Hematopoietic multipotent progenitor cell treated with erythropoietin and hydrocortisone succinate and interleukin-3 and kit ligand, for 15 days (in vitro differentiated cells): ENCODE measurements at regions not wholly inside any gene's neighbourhood (a gene's known extent, or its start where the extent isn't known, plus 50 kb on each side); places are given as distances from the start of the nearest gene placed in this dataset.
"Not testable (repeated sequence)": the region's sequence is repeated elsewhere in the genome, so short reads cannot be mapped to it uniquely, and the experiment has no call there.

ENCODE experiments used
- DNase-seq: peaks from one replicate; pipeline ENCODE4 v3.0.0-alpha.2; 2015; ENCODE audit warnings: low spot score

DNA sequence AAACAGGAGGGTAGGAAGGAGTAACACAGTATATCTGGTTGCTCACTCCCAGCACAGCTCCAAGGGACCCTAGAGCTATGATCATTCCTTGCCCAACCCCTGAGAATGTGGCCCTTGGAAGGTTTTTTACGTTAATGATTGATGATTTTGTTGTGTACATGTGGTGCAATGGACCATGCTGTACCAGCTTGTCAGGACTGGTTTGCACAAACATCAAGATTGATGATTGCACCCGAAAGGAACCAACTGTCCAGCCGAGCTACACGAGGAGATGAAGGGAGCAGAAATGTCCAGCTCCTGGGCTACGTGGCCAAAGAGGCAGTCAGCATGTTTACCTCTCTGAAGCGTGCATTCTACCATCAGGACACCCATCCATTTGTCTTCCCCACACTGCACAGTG, 83.2 kb upstream of the USP9X start:
- DNase-seq: no peak

DNA sequence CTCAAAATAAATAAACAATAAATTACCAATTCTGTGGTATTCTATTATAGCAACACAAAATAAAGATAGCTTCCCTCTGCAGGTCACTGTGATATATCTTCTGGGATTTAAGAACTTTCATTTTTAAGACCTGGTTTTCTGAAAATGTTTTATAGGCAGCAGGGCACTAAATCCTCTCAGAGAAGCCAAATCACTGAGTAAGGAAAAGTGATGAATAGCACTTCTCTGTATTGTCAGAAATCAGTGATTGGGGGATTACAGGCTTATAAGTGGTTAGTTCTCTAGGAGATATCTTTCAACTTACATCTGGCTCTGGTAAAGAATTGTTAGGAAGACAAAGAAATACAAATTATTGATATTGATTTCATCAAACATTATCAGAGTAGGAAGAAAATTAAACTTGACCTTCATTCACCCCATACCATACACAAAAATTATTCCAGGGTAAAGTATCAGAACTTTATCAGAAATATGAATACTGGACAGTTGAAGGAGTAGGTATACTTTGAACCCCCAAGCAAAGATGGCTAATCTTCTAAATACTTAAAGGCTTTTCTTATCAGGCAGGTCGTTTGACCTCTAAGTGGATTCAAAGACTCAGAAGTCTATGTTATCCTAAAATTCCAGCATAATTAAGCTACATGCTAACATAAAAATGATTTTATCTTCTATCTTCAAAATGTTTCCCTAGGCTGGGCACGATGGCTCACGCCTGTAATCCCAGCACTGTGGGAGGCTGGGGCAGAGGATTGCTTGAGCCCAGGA, 81.6 kb upstream of the USP9X start:
- DNase-seq: no peak

DNA sequence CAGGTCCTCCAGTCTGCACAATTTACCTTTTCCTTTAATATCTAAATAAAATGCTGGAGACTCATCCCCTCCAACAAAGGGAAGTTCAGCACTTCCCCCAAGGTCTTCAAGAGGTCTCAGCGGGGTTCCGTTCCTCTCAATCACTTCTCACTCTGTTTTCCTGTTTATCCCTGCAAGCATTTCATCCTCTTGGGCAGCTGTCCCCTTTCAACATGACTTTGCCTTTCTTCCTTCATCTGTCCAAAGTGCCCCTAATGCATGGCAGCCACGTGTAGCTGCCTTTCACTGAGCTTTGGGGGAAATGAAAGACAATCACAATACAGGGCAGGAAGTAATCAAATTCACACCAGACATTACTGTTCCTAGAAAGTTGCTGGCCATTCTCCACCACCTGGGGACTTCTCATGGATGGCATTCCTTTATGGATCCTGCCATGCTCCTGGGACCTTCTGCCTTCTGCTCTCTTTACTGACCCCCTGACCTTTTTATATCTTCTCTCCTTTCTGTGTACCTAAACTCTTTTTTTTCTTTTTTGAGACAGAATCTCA, 79.7 kb upstream of the USP9X start:
- DNase-seq: no peak

DNA sequence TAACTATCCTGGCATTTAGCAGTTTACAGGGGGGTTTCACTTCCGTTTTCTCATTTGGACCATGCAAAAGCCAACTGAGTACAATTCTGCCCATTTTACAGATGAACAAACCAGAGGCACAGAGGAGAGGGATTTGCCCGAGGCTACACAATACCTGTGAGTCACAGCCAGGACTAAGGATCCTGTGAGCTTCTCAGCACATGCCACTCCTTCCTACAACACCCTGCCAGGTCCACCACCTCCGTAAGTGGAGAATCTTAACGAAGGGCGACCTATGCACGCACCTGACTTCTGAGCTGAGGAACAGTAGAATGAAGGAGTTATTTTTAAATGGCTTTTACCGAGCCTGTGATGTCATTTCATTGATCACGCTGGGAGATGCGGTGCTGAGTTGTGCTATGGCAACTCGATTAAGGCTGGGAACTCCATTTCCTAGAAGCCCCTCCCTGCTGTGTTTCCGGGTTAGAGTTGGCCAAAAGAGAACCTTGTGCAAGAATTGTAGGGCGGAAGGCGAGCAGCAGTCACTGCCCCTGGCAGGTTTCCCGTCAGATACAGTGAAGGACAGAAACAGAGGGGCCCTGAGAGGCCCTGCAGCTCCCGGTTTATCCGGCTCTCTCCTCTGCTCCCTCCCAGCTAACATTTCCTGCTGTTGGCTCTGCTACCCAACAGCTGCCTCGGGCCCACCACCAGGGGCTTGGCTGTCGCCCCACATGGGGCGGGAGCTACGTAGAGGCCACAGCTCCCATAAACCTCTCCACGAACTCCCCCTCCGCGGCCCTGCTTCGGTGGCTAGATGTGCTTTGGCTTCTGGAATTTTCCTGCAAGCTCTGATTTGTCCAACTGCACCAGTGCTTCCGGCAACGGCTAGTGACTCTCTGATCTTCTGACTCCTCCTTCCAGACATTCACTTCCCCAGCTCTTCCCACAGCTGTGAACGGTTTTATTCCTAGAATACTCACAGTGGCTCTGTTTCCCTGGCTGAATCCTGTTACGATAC, 75.1 kb upstream of the USP9X start:
- peak; percentile 93 for DNase-seq

DNA sequence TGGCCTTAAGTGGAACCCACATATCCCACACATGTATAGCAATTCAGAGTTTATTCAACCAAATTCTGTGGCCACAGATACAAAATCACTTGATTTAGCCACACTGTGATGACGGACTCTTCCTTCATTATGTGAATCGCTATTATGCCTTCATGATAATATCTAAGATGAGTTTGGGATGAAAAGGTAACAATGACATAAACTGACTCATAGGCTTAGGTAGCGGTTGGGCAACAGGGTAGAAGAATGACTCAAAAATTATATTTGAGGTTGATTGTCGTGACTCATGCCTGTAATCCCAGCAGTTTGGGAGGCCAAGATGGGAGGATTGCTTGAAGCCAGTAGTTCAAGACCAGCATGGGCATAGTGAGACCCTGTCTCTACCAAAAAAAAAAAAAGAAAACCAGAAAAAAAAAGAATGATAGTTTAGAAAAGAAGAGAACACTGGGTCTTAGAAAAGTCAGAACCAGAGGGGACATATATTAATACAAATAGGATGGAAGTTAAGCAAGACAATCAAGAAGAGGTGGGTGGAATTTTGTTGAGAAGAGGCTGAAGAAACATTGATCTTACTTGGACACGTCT, 70.4 kb upstream of the USP9X start:
- no peak for DNase-seq

DNA sequence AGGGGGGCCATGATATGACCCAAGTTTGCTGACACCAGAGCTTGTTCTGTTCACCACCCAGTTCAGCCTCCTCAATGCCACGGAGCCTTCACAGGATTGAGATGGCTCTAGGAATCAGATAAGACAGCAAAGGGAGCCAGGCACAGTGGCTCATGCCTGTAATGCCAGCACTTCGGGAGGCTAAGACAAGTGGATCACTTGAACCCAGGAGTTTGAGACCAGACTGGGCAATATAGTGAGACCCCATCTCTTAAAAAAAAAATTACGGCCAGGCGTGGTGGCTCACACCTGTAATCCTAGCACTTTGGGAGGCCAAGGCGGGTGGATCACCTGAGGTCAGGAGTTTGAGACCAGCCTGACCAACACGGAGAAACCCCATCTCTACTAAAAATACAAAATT, 67.5 kb upstream of the USP9X start:
- DNase-seq: not testable (repeated sequence)

DNA sequence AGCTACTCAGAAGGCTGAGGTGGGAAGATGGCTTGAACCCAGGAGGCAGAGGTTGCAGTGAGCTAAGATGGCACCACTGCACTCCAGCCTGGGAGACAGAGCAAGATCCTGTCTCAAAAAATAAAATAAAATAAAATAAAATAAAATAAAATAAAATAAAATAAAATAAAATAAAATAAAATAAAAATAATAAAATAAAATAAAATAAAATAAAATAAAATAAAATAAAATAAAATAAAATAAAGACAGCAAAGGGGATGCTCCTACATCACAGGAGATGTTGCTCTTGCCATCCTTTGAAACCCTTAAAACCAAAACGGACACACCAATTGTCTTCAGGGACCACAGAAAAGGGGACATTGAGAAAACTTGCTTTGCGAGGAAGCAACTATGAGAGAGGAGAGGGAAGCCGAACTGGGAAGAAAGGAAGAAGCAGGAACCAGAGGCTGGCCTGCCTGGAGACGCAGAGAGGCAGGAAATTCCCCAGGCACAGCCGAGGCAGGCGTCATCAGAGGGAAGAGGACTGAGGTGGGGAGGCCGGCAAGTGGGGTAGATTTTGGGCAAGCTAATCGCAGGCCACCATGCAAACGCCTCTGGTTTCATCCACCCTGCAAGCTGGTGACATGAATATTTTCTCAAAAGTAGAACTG, 66.7 kb upstream of the USP9X start:
- not testable (repeated sequence) for DNase-seq

DNA sequence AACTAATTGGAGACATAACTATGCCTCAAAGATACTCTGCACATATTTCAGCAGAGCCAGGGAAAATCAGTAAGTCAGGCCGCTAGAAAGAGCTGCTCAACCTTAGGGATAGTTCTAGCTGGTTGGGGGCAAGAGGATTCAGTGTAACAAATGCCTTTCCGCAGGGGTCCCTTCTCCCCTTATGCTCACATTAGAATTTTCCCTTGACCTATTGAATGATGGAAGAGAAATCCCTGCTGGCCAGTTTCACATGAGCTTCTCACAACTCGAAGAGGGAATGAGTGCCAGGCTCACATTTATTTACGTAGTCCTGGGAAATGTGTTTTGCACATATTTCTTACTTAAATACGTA, 66.2 kb upstream of the USP9X start:
- no peak for DNase-seq

DNA sequence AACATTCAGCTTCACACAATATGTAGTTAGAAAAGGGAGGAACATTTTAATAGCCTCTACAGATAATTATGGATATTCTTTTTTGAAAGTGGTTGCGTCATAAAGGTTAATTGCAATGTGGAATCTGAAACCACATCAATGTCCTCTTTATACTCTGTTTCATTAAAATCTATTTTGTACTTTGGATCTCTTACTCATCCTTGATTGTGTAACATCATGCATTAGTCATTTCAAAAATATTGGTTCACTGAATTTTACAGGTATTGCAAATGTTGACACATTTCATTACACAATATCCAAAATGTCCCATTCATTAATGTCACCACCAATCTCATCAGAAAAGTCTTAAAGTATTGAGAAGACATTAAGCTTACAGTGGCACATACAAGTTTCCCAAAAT, 62.7 kb upstream of the USP9X start:
- DNase-seq: no peak

DNA sequence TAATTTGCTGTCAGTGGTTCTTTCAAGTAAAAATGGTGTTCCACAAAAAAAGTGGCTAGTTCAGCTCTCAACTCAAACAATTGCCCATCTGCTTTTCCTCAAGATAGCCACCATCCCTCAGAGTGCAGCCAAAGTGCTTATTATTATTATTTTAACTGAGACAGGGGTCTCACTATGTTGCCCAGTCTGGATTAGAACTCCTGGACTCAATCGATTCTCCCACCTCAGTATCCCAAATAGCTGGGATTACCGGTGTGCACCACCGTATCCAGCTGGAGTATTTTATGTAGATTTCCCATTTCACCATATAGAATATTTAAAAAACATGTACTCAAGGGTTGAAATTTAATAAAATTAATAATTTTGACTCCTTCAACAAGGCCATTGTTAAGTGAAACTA, 62.1 kb upstream of the USP9X start:
- DNase-seq: no peak

DNA sequence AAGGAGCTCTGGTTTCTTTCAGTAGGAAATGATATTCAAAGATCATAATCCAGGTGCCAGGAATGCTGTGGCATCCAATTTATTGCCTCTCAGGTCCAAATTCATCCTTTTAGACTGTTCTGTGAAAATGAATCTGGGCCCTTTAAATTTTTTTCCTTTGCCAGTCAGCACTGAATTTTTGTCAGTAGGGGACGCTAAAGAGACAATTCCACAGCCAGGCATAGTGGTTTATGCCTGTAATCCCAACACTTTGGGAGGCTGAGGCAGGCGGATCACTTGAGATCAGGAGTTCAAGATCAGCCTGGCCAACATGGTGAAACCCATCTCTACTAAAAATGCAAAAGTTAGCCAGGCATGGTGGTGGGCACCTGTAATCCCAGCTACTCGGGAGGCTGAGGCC, 60.9 kb upstream of the USP9X start:
- DNase-seq: peak; percentile 23

DNA sequence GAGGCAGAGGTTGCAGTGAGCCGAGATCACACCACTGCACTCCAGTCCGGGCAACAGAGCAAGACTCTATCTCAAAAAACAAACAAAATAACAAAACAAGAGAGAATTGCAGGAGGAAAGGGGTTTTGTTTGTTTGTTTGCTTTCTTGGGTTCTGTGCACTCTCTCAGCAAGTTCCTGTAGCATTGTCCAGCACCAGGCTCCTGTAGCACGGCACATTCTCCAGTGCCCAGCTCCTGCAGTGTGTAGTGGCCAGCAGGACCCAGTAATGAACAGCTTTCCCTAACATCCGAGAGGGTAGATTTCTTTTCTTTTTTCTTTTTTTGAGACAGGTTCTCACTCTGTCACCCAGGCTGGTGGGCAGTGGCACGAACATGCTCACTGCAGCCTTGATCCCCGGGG, 60.5 kb upstream of the USP9X start:
- DNase-seq: no peak

DNA sequence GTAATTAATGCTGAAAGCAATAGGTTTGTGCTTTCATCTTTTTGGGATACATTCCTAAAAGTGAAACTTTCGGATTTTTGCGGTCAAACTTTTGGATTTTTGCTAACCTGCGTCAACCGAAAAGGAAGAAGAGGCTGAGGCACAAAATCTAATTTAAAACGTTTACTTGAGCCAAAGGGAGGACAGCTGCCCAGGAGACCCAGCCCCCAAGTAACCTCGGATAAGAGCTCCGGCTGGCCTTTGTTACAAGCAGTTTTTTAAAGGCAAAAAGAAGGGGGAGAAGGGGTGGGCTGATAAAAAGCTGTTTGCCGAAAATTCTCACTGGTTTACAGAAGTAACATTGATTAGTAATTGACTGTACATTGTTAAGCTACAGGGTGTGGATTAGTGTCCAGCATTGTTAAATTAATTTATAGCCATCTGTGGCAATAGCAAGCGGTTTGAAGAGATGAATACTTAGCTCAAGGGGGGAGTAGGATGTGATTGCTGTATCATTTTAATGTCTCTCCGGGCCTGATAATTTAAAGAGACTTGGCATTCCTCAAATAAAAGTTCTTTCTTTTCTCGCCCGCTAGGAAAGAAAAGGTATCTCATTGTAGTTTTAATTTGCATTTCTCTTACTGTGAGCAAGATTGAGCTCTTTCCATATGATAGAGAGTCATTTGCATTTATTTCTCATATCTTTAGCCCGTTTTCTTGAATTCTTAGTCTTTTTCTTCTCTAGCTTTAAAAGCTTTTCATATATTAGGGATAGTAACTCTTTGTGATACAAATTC, 59.1 kb upstream of the USP9X start:
- DNase-seq: no peak

DNA sequence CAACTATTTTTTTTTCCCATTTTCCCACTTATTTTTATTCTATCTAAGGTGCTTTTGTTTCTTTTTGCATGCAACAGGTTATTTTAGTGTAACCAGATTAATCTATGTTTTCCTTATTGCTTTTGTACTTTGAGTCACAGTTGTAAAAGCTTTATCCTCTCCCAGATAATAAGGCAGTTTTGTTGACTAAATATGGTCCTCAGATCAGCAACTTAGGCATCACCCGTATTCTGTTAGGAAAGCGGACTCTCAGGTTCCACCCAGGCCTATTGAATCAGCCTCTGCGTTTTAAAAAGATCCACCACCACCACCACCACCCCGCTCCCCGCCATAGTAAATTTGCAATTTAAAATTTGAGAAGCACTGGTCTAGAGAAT, 58.6 kb upstream of the USP9X start:
- no peak for DNase-seq

DNA sequence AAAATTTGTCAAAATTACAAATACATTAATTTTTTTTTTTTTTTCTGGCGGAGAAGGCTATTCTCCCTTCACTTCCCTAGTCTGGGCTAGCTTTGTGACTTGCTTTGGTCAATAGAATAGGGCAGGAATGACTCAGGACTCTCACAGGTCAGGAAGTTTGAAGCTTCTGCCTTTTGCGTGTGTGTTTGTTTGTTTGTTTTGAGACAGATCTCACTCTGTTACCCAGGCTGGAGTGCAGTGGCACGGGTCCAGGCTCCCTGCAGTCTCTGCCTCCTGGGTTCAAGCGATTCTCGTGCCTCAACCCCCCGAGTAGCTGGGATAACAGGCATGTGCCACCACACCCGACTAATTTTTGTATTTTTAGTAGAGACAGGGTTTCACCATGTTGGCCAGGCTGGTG, 55.9 kb upstream of the USP9X start:
- no peak for DNase-seq

DNA sequence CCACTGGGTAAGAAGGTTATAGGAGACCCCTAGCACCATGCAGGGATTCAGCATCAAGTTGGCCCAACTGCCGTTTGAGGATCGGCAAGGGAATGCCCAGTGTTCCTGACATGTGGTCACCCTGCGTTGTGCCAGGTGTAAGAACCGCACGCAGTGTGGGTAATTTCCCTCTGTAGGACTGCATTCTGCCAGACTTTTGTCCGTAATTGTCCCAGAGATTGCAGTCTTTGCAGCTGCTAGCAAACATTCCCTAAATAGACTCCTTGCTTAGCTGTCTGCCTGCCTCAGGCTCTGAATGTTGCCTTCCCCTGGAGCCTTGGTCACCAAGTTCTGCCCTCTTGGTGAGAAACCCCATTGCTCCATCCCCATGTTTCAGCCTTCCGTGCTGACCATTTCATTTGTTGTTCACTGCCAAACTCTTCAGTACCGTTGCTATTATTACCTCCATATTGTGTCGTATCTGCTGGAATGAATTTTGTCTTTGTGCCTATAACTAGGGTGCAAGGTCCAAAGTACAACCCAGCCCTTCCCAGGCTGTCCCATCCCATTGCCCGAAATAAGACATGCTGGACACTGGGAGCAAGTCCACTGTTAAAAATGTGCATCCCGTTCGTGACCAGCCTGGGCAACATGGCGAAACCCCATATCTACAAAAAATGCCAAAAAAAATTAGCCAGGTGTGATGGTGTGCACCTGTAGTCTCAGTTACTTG, 53.8 kb upstream of the USP9X start:
- DNase-seq: no peak

DNA sequence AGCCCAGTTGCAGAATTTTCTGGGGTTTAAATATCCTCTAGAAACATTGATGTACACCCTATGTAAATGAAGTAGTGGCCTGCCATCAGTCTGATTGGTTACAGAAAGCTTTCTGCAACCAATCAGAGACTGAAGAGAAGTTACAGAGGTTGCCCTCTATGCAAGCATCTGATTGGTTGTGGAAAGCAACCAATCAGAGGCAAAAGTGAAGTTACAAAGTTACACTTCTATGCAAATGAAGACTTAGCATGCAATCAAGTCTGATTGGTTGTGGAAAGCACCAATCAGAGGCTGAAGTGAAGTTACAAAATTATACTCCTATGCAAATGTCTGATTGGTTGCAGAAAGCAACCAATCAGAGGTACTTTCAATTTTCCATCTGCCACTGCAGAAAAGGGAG, 51.9 kb upstream of the USP9X start:
- peak; percentile 30 for DNase-seq

DNA sequence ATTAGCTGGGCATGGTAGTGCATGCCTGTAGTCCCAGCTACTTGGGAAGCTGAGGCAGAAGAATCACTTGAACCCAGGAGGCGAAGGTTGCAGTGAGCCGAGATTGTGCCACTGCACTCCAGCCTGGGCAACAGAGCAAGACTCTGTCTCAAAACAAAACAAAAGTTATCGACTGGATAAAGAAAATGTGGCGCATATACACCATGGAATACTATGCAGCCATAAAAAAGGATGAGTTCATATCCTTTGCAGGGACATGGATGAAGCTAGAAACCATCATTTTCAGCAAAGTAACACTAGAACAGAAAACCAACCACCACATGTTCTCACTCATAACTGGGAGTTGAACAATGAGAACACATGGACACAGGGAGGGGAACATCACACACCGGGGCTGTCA, 50.3 kb upstream of the USP9X start:
- DNase-seq: not testable (repeated sequence)
